ENCODE measurements at regions not wholly inside any gene's neighbourhood (a gene's known extent, or its start where the extent isn't known, plus 50 kb on each side); places are given as distances from the start of the nearest gene placed in this dataset.

DNA sequence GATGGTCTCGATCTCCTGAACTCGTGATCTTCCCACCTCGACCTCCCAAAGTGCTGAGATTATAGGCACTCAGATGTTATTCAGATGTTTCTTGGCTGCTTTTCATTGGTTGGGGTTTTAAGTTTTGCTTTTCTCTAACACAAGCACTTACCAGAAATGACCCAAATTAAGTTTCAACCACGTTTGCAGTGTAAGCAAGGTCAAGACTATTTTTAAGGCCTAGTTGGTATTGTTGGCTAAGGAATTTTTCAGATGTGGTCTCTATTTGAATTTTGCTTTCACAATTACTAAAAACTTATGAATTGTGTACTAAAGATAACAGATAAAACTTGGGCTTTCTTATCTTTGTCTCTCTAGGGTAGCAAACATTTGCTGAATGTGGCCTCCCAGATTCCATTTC, 1756.9 kb upstream of the TENM3 start:
- H3K27me3 Mint-ChIP-seq = no peaks in the 10 kb centered on the region
- no peak for ATAC-seq (replicated peaks)
- no peaks in the 10 kb centered on the region for H3K4me1 Mint-ChIP-seq
- H3K4me3 Mint-ChIP-seq = no peak overlapping the region
- peaks cover 2% of the 10 kb centered on the region for H3K9me3 Mint-ChIP-seq
- no peaks in the 10 kb centered on the region for H3K36me3 Mint-ChIP-seq (ENCODE audit: low read depth)
- no peak overlapping the region for H3K27ac Mint-ChIP-seq

DNA sequence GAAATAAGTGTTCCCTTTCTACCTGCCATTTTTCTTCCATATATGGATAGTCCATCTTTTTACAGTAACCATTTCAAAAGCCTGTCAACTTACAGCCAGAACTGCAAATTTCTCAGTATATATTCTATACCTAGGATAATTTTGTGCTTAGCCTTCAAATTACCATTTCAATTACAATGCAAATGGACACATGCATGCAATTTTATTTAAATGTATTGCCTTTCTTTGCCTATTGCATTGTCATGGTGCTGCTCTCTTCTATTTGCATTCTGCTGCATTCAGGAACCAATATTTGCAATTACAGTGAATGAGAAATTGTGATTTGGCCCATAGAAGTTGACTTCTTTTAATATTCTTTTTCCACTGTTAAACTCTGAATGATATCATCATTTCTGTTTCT, 1753.4 kb upstream of the TENM3 start:
- Mint-ChIP-seq H3K36me3 (ENCODE audit: low read depth) (no peaks in the 10 kb centered on the region), H3K27me3 (no peaks in the 10 kb centered on the region), H3K9me3 (peaks cover 9% of the 10 kb centered on the region), H3K4me3 (no peak overlapping the region), H3K4me1 (no peaks in the 10 kb centered on the region), H3K27ac (no peak overlapping the region)
- ATAC-seq (replicated peaks) = no peak

DNA sequence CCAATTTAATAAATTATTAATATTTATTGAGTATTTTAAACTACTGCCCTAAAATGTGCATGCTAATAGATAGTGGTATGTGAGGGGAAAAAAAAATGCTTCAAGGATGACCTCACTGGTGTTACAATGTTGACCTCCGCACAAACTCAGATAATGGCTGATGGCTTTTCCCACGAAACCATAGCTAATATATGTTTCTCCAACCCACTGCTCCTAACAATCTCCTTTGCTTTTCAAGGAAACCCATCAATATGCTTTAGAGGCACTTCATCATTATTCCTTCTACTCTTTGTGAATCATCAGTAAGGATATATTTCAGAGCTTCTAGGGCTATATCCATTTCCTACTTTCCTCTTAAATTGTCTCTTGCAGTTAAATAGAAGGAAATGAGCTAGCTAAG, 1752.0 kb upstream of the TENM3 start:
- Mint-ChIP-seq H3K27ac (no peak overlapping the region), H3K27me3 (no peaks in the 10 kb centered on the region), H3K4me1 (no peaks in the 10 kb centered on the region), H3K9me3 (peaks cover 9% of the 10 kb centered on the region), H3K36me3 (ENCODE audit: low read depth) (no peaks in the 10 kb centered on the region), H3K4me3 (no peak overlapping the region)
- ATAC-seq (replicated peaks) = no peak

DNA sequence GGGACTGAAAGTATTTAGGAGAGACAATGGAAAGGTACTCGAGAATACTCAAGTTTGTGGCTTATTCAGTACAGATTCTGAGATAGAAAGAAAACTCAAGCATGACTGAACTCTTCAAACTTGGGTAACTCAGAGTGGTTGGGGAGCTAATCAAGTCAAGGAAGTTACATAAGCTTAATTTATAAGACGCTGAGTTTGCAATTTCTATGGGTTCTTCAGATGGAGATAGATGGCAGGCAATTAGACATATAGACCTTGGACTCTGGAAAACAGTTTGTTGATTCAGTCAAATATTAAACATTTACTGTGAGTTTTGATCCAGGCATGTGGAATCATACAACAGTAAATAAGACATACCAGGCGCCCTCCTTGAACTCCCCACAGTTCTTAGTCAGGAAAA, 1749.9 kb upstream of the TENM3 start:
- ATAC-seq (replicated peaks) = no peak
- Mint-ChIP-seq H3K27me3 (no peaks in the 10 kb centered on the region), H3K27ac (no peak overlapping the region), H3K36me3 (ENCODE audit: low read depth) (no peaks in the 10 kb centered on the region), H3K4me3 (no peak overlapping the region), H3K9me3 (peaks cover 15% of the 10 kb centered on the region), H3K4me1 (no peaks in the 10 kb centered on the region)

DNA sequence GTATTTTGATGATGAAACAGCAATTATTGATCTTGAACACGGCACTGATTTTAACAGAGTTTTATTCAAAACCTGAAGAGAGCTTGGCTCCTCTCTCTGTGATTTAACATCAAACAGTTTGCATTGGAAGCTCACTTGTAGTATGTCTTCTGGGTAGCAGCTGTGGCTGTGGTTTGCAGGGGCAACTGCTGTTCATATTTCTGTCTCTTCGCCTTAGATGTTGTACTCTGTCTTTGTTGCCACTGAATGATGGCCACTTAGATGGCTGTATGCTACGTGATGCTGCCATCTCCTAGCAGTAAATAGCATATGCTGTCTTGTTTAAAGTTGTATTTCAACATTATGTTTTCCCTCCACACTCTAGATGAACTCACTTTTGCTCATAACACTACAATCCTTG, 1743.0 kb upstream of the TENM3 start:
- H3K36me3 Mint-ChIP-seq (ENCODE audit: low read depth) = no peaks in the 10 kb centered on the region

DNA sequence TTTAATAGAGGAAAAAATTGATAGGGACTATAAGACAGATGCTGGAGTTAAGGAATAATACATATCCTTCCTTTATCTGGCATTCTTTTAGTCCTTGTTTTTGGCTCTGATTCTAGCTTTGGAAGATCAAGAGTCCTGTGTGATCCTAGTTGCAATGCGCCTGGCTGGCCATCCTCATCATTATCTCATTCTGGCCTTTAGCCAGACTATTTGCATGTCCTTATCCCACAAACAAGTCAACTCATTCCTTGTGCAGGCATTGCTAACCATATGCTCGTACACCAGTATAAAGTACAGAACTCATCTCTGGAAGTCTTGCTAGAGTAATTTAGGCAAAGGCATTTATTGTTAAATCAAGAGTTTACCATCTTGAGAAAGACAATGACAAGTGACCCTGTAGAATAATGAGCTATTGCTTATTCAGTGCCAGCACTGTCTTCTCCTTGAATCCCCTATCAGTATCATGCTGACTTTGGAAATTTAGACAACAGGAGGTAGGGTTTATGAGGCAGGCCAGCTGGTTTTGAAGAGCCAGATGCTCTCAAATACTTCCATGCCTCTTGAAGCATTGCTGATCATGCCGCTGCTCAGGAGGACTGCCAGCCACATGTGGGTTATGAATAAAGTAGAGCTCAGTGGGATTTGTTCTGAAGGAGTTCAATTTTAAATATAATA, 1730.3 kb upstream of the TENM3 start:
- H3K4me1 Mint-ChIP-seq = no peaks in the 10 kb centered on the region
- ATAC-seq (replicated peaks) = no peak
- no peaks in the 10 kb centered on the region for H3K27me3 Mint-ChIP-seq
- H3K36me3 Mint-ChIP-seq (ENCODE audit: low read depth) = no peaks in the 10 kb centered on the region
- H3K9me3 Mint-ChIP-seq = peaks cover 12% of the 10 kb centered on the region
- H3K27ac Mint-ChIP-seq = no peak overlapping the region
- no peak overlapping the region for H3K4me3 Mint-ChIP-seq

More for the DNA sequence above, 1743.0 kb upstream of the TENM3 start:
- no peak overlapping the region for H3K4me3 Mint-ChIP-seq
- peaks cover 14% of the 10 kb centered on the region for H3K9me3 Mint-ChIP-seq
- H3K27me3 Mint-ChIP-seq = no peaks in the 10 kb centered on the region
- H3K4me1 Mint-ChIP-seq = no peaks in the 10 kb centered on the region
- no peak overlapping the region for H3K27ac Mint-ChIP-seq
- no peak for ATAC-seq (replicated peaks)

DNA sequence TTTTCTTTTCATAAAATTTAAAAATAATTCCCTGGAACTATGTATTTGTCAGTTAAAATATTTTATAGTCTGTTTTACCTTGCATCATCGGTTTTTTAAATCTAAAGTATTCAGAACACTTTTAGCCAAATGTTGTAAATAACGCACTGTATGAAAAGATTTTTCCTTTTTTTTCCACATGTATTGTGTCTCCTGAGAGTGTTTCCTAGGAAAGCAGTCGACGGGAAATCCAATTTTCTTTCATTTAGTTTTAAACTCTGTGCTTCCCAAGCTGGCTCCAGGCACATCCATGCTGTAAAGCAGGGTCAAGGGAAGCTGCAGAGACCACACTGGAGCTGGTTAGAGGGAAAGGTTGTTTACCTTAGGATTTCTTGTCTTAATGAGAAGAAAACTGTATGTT, 1724.3 kb upstream of the TENM3 start:
- Mint-ChIP-seq H3K27ac (no peak overlapping the region), H3K9me3 (peaks cover 11% of the 10 kb centered on the region), H3K4me3 (no peak overlapping the region), H3K36me3 (ENCODE audit: low read depth) (no peaks in the 10 kb centered on the region), H3K4me1 (no peaks in the 10 kb centered on the region), H3K27me3 (no peaks in the 10 kb centered on the region)
- ATAC-seq (replicated peaks) = no peak

DNA sequence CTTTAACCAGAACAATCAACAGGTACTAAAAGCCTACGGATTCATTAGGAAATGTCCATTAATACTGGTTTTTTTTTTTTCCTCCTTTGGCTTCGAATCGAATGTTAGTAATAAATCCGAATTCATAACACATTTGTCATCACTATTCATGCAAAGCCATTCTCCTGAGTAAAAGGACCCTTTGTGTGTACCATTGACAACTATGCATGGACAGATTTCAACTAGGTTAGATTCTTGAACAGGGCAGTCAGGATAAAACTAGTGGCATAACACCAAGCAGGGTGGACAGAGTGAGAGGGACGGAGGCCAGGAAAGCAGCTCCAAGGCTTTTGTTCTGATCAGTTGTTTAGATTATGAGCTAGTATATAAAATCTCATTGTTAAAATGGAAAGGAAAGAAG, 1722.0 kb upstream of the TENM3 start:
- peaks cover 6% of the 10 kb centered on the region for H3K9me3 Mint-ChIP-seq
- H3K4me1 Mint-ChIP-seq = no peaks in the 10 kb centered on the region
- H3K27me3 Mint-ChIP-seq = no peaks in the 10 kb centered on the region
- ATAC-seq (replicated peaks) = no peak
- H3K27ac Mint-ChIP-seq = no peak overlapping the region
- H3K4me3 Mint-ChIP-seq = no peak overlapping the region
- H3K36me3 Mint-ChIP-seq (ENCODE audit: low read depth) = no peaks in the 10 kb centered on the region

DNA sequence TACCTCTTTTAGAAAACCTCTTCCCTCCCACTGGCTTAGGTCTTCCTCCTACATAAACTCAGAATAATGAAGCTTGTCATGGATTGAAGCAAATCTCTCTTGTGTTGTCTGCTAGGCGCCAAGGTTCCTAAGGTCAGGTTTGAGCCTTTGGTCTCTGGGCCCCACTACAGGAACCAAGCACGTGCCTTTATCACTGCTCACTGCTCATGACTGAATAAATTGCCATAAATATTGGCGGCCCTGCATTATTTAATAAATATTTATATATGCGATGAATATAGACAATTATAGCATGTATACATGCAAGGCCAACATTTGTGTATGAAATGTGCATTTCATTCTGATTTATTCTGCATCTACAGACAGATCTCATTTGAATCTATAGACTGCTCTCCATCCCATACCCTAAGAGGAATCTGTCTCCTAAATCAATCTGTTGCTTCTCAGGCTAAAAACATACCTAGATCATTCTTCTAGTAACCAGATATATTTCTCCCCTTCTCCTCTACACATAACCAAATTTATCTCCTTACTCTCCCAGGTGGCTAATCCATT, 1717.6 kb upstream of the TENM3 start:
- H3K27ac Mint-ChIP-seq = no peak overlapping the region
- ATAC-seq (replicated peaks) = no peak
- no peaks in the 10 kb centered on the region for H3K4me1 Mint-ChIP-seq
- H3K27me3 Mint-ChIP-seq = no peaks in the 10 kb centered on the region
- H3K4me3 Mint-ChIP-seq = no peak overlapping the region
- no peaks in the 10 kb centered on the region for H3K36me3 Mint-ChIP-seq (ENCODE audit: low read depth)
- H3K9me3 Mint-ChIP-seq = peaks cover 4% of the 10 kb centered on the region

DNA sequence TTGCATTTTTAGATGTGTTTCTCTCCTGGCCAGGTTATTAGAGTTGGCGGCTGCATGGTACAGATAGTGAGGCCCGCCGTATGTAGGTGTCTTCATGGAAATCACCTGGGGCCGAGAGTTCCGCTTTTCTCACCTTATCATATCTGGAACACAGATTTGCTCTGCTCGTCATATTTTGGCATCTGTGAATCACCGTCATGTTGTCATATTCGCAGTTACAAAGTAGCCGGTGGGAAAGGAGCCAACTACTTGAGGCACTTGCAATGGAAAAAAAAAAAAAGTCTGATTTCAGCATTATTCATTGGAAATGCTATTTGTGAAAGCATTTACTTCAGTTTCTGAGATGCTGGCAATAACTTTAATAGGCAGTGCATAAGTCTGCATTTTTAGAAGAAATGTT, 1715.2 kb upstream of the TENM3 start:
- Mint-ChIP-seq H3K36me3 (ENCODE audit: low read depth) (no peaks in the 10 kb centered on the region), H3K27me3 (no peaks in the 10 kb centered on the region), H3K9me3 (peaks cover 10% of the 10 kb centered on the region), H3K27ac (no peak overlapping the region), H3K4me1 (no peaks in the 10 kb centered on the region), H3K4me3 (no peak overlapping the region)
- no peak for ATAC-seq (replicated peaks)

DNA sequence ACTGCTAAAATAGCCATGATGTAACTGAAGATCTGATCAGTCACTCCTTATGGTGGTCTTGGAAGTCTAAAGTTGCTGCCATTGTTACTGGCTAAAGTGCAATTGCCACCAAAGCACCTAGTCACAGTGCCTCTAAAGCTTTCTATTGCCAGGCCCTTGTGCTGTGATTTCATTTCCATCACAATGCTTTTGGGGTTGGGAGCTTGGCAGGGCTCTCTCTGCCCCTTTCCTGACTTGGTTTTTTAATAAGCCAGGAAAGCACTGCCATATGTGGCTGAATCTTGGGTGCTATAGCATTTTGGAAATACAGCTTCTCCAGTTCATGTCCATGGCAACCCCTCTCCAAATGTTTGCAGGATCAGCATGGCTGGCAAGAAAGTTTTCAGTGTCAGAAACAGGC, 1712.4 kb upstream of the TENM3 start:
- H3K4me1 Mint-ChIP-seq = no peaks in the 10 kb centered on the region
- no peak overlapping the region for H3K27ac Mint-ChIP-seq
- no peaks in the 10 kb centered on the region for H3K27me3 Mint-ChIP-seq
- no peak overlapping the region for H3K4me3 Mint-ChIP-seq
- H3K36me3 Mint-ChIP-seq (ENCODE audit: low read depth) = no peaks in the 10 kb centered on the region
- H3K9me3 Mint-ChIP-seq = peaks cover 11% of the 10 kb centered on the region
- no peak for ATAC-seq (replicated peaks)

DNA sequence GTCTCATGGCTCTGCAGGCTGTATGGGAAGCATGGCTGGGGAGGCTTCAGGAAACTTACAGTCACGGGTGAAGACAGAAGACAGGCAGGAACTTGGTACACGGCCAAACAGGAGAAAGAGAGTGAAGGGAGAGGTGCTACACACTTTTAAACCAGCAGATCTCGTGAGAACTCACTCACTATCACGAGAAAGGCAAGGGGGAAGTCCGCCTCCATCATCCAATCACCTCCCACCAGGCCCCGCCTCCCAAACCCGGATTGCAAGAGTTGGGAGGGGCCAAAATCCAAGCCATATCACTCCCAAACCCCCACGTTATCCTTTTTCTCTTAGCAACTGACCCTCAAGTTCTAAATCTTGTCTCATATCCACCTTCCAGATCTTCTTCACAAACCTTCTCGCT, 1710.5 kb upstream of the TENM3 start:
- H3K4me3 Mint-ChIP-seq = no peak overlapping the region

DNA sequence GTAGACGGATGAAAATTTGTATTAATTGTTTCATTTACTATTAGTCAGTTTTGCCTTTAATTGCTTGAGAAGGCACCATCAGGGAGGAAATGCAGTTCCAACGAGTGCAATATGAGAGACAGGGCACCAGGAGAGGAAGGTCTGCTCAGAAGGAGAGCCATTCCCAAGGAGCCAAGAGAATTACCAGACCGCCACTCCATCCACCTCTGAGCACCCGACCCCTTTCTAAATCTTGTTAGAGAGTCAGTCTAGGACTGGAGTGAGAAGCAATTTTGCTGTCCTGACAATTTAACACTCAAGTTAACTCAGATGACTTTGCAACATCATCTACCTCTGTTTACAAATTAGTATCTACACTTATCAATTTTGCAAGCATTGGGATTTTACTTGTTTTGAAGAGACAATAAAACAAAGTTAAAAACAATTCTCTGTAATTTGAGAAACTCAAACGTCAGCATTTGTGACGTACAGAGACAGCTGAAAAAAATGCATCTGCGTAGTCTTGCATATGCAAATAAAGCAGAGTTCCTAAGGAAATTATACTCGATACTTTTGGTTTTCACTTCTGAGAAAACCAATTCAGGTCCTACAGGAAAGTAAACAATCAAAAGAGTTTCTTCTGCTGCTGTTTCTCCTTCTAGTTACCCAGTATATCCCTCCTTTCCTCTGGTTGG, 1704.7 kb upstream of the TENM3 start:
- no peak for ATAC-seq (replicated peaks)
- H3K4me3 Mint-ChIP-seq = no peak overlapping the region
- H3K9me3 Mint-ChIP-seq = peaks cover 8% of the 10 kb centered on the region
- H3K36me3 Mint-ChIP-seq (ENCODE audit: low read depth) = no peaks in the 10 kb centered on the region
- H3K27ac Mint-ChIP-seq = no peak overlapping the region
- no peaks in the 10 kb centered on the region for H3K27me3 Mint-ChIP-seq
- H3K4me1 Mint-ChIP-seq = no peaks in the 10 kb centered on the region

More for the DNA sequence above, 1710.5 kb upstream of the TENM3 start:
- Mint-ChIP-seq H3K27me3 (no peaks in the 10 kb centered on the region), H3K4me1 (no peaks in the 10 kb centered on the region), H3K9me3 (peaks cover 15% of the 10 kb centered on the region), H3K36me3 (ENCODE audit: low read depth) (no peaks in the 10 kb centered on the region), H3K27ac (no peak overlapping the region)
- no peak for ATAC-seq (replicated peaks)

DNA sequence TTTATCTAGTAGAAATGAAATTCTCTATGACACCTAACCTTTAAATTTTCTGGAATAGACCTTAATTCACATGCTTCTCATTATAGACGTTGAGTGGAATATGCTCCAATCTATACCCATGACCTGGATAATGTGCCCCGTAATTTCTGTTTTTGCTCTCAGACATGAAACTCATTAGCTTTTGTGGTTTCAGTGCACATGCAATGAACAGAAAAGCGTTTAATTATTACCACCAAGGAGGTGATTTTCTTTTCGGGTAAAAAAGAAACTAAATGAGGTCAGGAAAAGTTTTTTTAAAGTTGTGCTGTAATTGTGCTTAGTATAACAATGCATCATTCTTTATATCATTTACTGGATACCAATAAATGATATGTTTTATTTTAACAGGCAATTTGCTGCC, 1703.9 kb upstream of the TENM3 start:
- Mint-ChIP-seq H3K27me3 (no peaks in the 10 kb centered on the region), H3K4me1 (no peaks in the 10 kb centered on the region), H3K4me3 (no peak overlapping the region), H3K27ac (no peak overlapping the region), H3K36me3 (ENCODE audit: low read depth) (no peaks in the 10 kb centered on the region), H3K9me3 (peaks cover 8% of the 10 kb centered on the region)
- no peak for ATAC-seq (replicated peaks)

DNA sequence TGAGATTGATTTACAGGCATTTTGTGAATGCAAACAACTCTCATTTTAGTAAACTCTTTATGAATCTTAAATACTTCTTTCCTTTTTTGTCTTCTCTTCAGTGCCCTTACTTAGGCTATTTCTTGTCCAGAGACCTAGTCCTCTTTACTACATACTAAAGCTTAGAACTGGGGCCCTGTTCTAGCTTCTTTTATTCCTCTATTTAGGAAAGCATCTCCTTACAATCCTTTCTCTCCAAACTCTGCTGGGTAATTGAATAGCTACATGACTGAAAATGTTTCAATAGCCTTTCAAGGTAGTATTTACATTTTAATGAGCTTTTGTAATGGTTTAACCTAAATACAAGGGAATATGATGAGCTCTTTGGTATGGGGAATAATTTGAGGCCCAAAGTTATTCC, 1701.5 kb upstream of the TENM3 start:
- Mint-ChIP-seq H3K27me3 (no peaks in the 10 kb centered on the region), H3K27ac (no peak overlapping the region), H3K4me3 (no peak overlapping the region), H3K9me3 (peaks cover 8% of the 10 kb centered on the region), H3K36me3 (ENCODE audit: low read depth) (no peaks in the 10 kb centered on the region), H3K4me1 (no peaks in the 10 kb centered on the region)
- no peak for ATAC-seq (replicated peaks)
